Calu3 (cell line): ENCODE measurements at regions not wholly inside any gene's neighbourhood (a gene's known extent, or its start where the extent isn't known, plus 50 kb on each side); places are given as distances from the start of the nearest gene placed in this dataset.
"Not testable (repeated sequence)": the region's sequence is repeated elsewhere in the genome, so short reads cannot be mapped to it uniquely, and the experiment has no call there.

ENCODE experiments used
- BruUV-seq: library from RNA; stranded (reverse); fragments of 400-500 nt; replicated peaks from 2 replicates; lab custom pipeline; 2021; lab: Mats Ljungman, UMichigan
- CTCF ChIA-PET: fragments of 300-600 bp; sonication (Branson Sonifier 250); formaldehyde crosslinking; loops from one replicate; lab custom pipeline; 2022; ENCODE audit warnings: antibody characterized with exemption; lab: Charles Lee
- DNase-seq: peaks from one replicate; pipeline ENCODE4 v3.0.0; 2022
- H3K27ac Mint-ChIP-seq: one replicate; pipeline ENCODE4 v1.8.0; 2022; ENCODE audit warnings: mixed read lengths; ENCODE audit not compliant: unreplicated experiment
- H3K27me3 Mint-ChIP-seq: one replicate; pipeline ENCODE4 v1.8.0; 2022; ENCODE audit warnings: mixed read lengths; ENCODE audit not compliant: unreplicated experiment
- H3K36me3 Mint-ChIP-seq: one replicate; pipeline ENCODE4 v1.8.0; 2022; ENCODE audit warnings: mild to moderate bottlenecking, moderate library complexity, mixed read lengths; ENCODE audit not compliant: insufficient read depth, unreplicated experiment
- H3K4me1 Mint-ChIP-seq: one replicate; pipeline ENCODE4 v1.8.0; 2022; ENCODE audit warnings: mild to moderate bottlenecking, low read depth, mixed read lengths; ENCODE audit not compliant: unreplicated experiment
- H3K4me3 Mint-ChIP-seq: one replicate; pipeline ENCODE4 v1.8.0; 2022; ENCODE audit warnings: mild to moderate bottlenecking, low read depth, moderate library complexity, mixed read lengths; ENCODE audit not compliant: unreplicated experiment
- H3K9me3 Mint-ChIP-seq: one replicate; pipeline ENCODE4 v1.8.0; 2022; ENCODE audit warnings: low read depth, mixed read lengths; ENCODE audit not compliant: unreplicated experiment
- CTCF ChIP-seq: fragments of 200-600 bp; IDR thresholded peaks from one replicate; pipeline ENCODE4 v1.8.0; 2022; ENCODE audit warnings: antibody characterized with exemption; ENCODE audit not compliant: unreplicated experiment
- intact Hi-C: fragments of 100-400 bp; cut with micrococcal nuclease; formaldehyde crosslinking; loops from one replicate; pipeline ENCODE4 v1.10.0; 2022; ENCODE audit not compliant: unreplicated experiment

- intact Hi-C loops: no loop called here
Measured at GRCh38 chr10:20381761-20382160, 515.4 kb downstream of the NEBL start.

GRCh38 chr10:20380401-20380800, 516.7 kb downstream of the NEBL start:
- DNase-seq: no peak
- Mint-ChIP-seq H3K9me3 (peaks cover 10% of the 10 kb centered on the region), H3K4me1 (no peaks in the 10 kb centered on the region), H3K27ac (no peak overlapping the region), H3K4me3 (no peak overlapping the region), H3K36me3 (no peaks in the 10 kb centered on the region), H3K27me3 (no peaks in the 10 kb centered on the region)
- CTCF ChIA-PET: no interaction called here
- no TSS peak for BruUV-seq
- intact Hi-C loops: no loop called here
- no peak for TF ChIP-seq CTCF

More at GRCh38 chr10:20381761-20382160, 515.4 kb downstream of the NEBL start:
- DNase-seq: no peak
- TF ChIP-seq CTCF: no peak
- Mint-ChIP-seq H3K9me3 (peaks cover 17% of the 10 kb centered on the region), H3K27ac (no peak overlapping the region), H3K4me3 (no peak overlapping the region), H3K4me1 (no peaks in the 10 kb centered on the region), H3K27me3 (no peaks in the 10 kb centered on the region), H3K36me3 (no peaks in the 10 kb centered on the region)
- no TSS peak for BruUV-seq
- CTCF ChIA-PET: no interaction called here

- Mint-ChIP-seq H3K4me1 (no peaks in the 10 kb centered on the region), H3K27ac (no peak overlapping the region), H3K9me3 (peaks cover 13% of the 10 kb centered on the region), H3K27me3 (no peaks in the 10 kb centered on the region), H3K4me3 (no peak overlapping the region), H3K36me3 (no peaks in the 10 kb centered on the region)
- no TSS peak for BruUV-seq
- CTCF ChIA-PET: no interaction called here
- no peak for DNase-seq
- TF ChIP-seq CTCF: no peak
- intact Hi-C loops: no loop called here
Measured at GRCh38 chr10:20372748-20373147, 524.4 kb downstream of the NEBL start.

GRCh38 chr10:20370977-20371533, 526.1 kb downstream of the NEBL start:
- H3K36me3 Mint-ChIP-seq, BruUV-seq, H3K27ac Mint-ChIP-seq, CTCF ChIA-PET, DNase-seq, H3K27me3 Mint-ChIP-seq, intact Hi-C loops, H3K4me1 Mint-ChIP-seq, H3K4me3 Mint-ChIP-seq: not testable (repeated sequence)
- peaks cover 20% of the 10 kb centered on the region for H3K9me3 Mint-ChIP-seq
